ENCODE measurements at regions not wholly inside any gene's neighbourhood (a gene's known extent, or its start where the extent isn't known, plus 50 kb on each side); places are given as distances from the start of the nearest gene placed in this dataset.

GRCh38 chrX:82842286-82842685, 665.8 kb upstream of the POU3F4 start:
- Histone ChIP-seq H4K20me1 (replicated peaks; ENCODE audit: control insufficient read depth, extremely low read depth, insufficient read depth, low read length) (no peaks in the 10 kb centered on the region), H3K79me2 (ENCODE audit: control insufficient read depth, insufficient read depth, low read length) (no peaks in the 10 kb centered on the region), H3K9ac (replicated peaks; ENCODE audit: extremely low read depth, insufficient read depth, low read length) (no peak overlapping the region), H3K9me3 (replicated peaks; ENCODE audit: control insufficient read depth, insufficient read depth, low read length) (no peaks in the 10 kb centered on the region), H3K27ac (ENCODE audit: insufficient read depth, low read depth, low read length) (no peak overlapping the region), H3K27me3 (ENCODE audit: control insufficient read depth in 2 of 2, insufficient read depth in 2 of 2, low read length in 2 of 2) (no peaks in the 10 kb centered on the region), H3K9me1 (replicated peaks; ENCODE audit: control insufficient read depth, extremely low read depth, insufficient read depth, low read length) (no peaks in the 10 kb centered on the region), H2AFZ (ENCODE audit: low read depth, low read length) (no peak overlapping the region), H3K4me3 (replicated peaks in 1 of 3; ENCODE audit: insufficient read depth in 1 of 3, low read depth in 1 of 3, low read length in 3 of 3) (no peak overlapping the region), H3K36me3 (ENCODE audit: control insufficient read depth in 2 of 2, extremely low read depth in 1 of 2, insufficient read depth in 2 of 2, low read length in 2 of 2) (no peaks in the 10 kb centered on the region), H3K4me1 (ENCODE audit: control insufficient read depth, extremely low read depth, insufficient read depth, low read length) (no peaks in the 10 kb centered on the region), H3K4me2 (ENCODE audit: insufficient read depth, low read length) (no peak overlapping the region)
- FAIRE-seq, result no peak
- dilution Hi-C loops (cut with MboI; ENCODE audit: extremely low pct_ligation_motif_present, low sequenced_read_pairs) (no loop called here), intact Hi-C loops (cut with micrococcal nuclease) (no loop called here)
- TF ChIP-seq MAX (IDR thresholded peaks at IDR 0.05; ENCODE audit: insufficient read depth, insufficient read length), result no peak
- TF ChIP-seq MYC (IDR thresholded peaks at IDR 0.05; ENCODE audit: low read depth, low read length), result no peak
- no peak for TF ChIP-seq FOS (IDR thresholded peaks at IDR 0.05; ENCODE audit: borderline replicate concordance, insufficient read depth, low read length)
- TF ChIP-seq EZH2 (IDR thresholded peaks at IDR 0.05; ENCODE audit: borderline replicate concordance, low read depth, low read length, severe bottlenecking), result no peak
- no peak for TF ChIP-seq GATA2 (IDR thresholded peaks at IDR 0.05; ENCODE audit: insufficient read depth, insufficient read length, low read depth, low read length)
- no peak for TF ChIP-seq POLR2AphosphoS5 (IDR thresholded peaks at IDR 0.05; ENCODE audit: insufficient read depth, low read depth, low read length)
- TF ChIP-seq POLR2A (IDR thresholded peaks at IDR 0.05; ENCODE audit: low read depth, low read length), result no peak
- no peak for TF ChIP-seq CTCF (IDR thresholded peaks at IDR 0.05; ENCODE audit: extremely low read depth in 1 of 2, insufficient read depth in 1 of 2, low read depth in 1 of 2, low read length in 2 of 2)
- TF ChIP-seq JUN (IDR thresholded peaks at IDR 0.05; ENCODE audit: borderline replicate concordance, insufficient read depth, insufficient read length, low read depth), result no peak
- no peak for DNase-seq (ENCODE audit: low read depth, low spot score)
- ChIA-PET CTCF (no interaction called here), POLR2A (no interaction called here)
- BruUV-seq (replicated peaks), result no TSS peak

Measured in endothelial cell of umbilical vein (primary cell).